ENCODE measurements at regions not wholly inside any gene's neighbourhood (a gene's known extent, or its start where the extent isn't known, plus 50 kb on each side); places are given as distances from the start of the nearest gene placed in this dataset.

DNA sequence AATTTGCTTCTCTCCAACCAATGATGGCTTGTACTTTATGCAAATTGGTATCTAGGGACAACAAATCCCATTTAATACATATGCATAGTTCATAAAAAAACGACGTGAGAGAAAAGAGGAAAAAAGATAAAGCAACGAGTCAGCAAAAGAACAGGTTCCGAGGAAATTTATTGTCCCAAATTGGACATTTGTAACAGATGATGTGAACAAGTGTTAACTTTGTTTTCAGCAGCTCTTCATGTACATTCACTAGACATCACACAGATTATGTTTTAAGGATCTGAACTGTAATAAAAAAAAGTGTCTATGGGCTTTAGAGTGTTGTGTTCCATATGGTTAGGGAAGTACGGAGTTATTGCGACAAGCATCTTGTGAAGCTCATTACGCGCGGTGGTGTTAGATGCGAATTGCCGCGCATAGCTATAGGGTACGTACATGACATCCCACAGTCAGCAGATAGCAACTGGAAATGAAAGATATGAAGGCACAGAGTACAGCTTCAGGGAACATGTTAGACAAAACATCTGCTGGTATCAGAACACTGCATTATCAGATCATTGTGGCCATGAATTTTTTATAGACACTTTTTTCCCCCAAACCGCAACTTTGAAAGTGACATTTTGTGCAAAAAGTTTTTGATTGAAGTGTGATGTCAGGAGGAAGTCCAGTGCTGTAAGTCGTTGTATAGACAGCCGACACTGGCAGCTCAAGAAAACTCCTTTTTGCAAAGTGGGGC is 1073.1 kb upstream of the FANCL start:
- Histone ChIP-seq H3K36me3 (no peaks in the 10 kb centered on the region), H3K4me1 (no peaks in the 10 kb centered on the region), H3K27me3 (peaks cover 0 to 4% (median 0%) of the 10 kb centered on the region in 7 donors), H3K27ac (no peak overlapping the region), H3K4me3 (no peak overlapping the region), H3K9me3 (no peaks in the 10 kb centered on the region)
- DNase-seq = no peak
- no peak for ATAC-seq
- 87 to 90% methylated on average over 16 of the region's 16 CpGs for WGBS, 2 donors
- intact Hi-C loops (cut with DNase I) = no loop called here
- no peak for TF ChIP-seq CTCF (IDR thresholded peaks at IDR 0.05)

DNA sequence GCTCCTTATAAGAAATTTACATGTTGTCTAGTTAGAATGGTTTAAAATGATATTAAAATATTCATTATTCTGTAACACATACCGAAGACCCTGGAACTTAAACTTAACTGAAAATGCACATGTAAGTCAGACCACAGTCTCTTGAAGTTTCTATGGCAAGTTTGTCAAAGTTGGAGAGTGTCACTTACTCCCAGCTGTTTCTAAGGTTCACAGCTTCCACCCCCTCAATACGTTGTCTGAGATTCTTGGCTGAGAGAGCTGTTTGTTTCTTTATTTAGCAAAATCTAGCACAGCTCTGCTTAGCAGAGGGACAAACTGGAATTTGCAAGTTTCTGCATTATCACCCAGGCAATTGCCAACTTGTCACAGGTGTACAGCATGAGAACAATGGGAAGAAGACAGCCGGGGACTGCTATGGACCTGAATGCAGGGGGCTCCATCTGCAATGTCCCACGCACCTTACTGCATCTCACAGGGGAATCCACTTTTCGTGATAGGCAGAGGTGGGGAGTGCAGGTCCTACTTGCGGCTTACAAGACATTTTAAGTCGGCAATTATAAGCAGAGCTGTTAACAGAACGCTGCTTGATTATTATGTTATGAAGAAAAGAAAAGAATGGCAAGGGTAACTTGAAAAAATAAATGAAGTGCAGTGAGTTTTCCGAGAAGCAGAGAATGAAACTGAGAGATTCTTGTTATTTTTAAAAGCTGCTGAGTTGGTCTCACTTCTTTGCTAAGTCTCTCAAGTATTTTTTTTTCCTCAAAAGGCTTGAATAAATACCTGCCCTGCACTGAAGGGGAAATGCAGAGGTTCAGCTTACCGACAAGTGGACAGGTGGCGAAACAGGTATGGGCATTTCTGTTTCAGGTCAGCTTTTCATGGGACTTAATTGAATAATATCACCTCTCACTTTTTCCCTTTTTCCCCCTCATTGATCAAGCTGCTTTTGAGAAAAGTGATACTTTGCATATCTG is 1072.1 kb upstream of the FANCL start:
- TF ChIP-seq CTCF (IDR thresholded peaks at IDR 0.05) = no peak
- 70 to 75% methylated on average over 11 of the region's 11 CpGs for WGBS, 2 donors
- H3K4me1 ChIP-seq = no peaks in the 10 kb centered on the region
- H3K27ac ChIP-seq = no peak overlapping the region
- intact Hi-C loops (cut with DNase I) = no loop called here
- ATAC-seq = no peak
- peaks cover 0 to 7% (median 0%) of the 10 kb centered on the region in 7 donors for H3K27me3 ChIP-seq
- DNase-seq = no peak
- H3K9me3 ChIP-seq = no peaks in the 10 kb centered on the region
- no peaks in the 10 kb centered on the region for H3K36me3 ChIP-seq
- no peak overlapping the region for H3K4me3 ChIP-seq

- DNase-seq = no peak
- no peak for ATAC-seq
- Histone ChIP-seq H3K9me3 (no peaks in the 10 kb centered on the region), H3K4me3 (no peak overlapping the region), H3K4me1 (no peaks in the 10 kb centered on the region), H3K27ac (no peak overlapping the region), H3K36me3 (no peaks in the 10 kb centered on the region), H3K27me3 (peaks cover 0 to 7% (median 0%) of the 10 kb centered on the region in 7 donors)
- TF ChIP-seq CTCF (IDR thresholded peaks at IDR 0.05) = no peak
- intact Hi-C loops (cut with DNase I) = no loop called here
- 74 to 89% methylated on average over 1 of the region's 1 CpG for WGBS, 2 donors
These were observed 1070.9 kb upstream of the FANCL start for GRCh38 chr2:59312029-59312428.

GRCh38 chr2:59308108-59308507 is 1067.0 kb upstream of the FANCL start:
- ATAC-seq (no peak), DNase-seq (no peak)
- no peak overlapping the region for H3K4me3 ChIP-seq
- H3K4me1 ChIP-seq = no peaks in the 10 kb centered on the region
- intact Hi-C loops (cut with DNase I) = loop anchor here in 7 of 10 donors (10.0 kb wide), 6 partner anchors 807 to 1277 kb away; partner anchors contain the start of gene BCL11A (in 2 of the 7)
- peaks cover 0 to 7% (median 0%) of the 10 kb centered on the region in 7 donors for H3K27me3 ChIP-seq
- 45 to 62% methylated on average over 4 of the region's 4 CpGs for whole genome bisulfite sequencing, 2 donors
- H3K27ac ChIP-seq = no peak overlapping the region
- no peaks in the 10 kb centered on the region for H3K36me3 ChIP-seq
- TF ChIP-seq CTCF (IDR thresholded peaks at IDR 0.05) = no peak
- no peaks in the 10 kb centered on the region for H3K9me3 ChIP-seq

Data from heart right ventricle (tissue), 16 donors.